PC-3 (cell line): ENCODE measurements at regions not wholly inside any gene's neighbourhood (a gene's known extent, or its start where the extent isn't known, plus 50 kb on each side); places are given as distances from the start of the nearest gene placed in this dataset.

ENCODE experiments used
- ATAC-seq: fragments of 200-7000 bp; cut with Tn5 transposase; 2 replicates; pipeline ENCODE4 v1.9.1; 2020; ENCODE audit warnings: mild to moderate bottlenecking, moderate library complexity
- BruUV-seq: library from RNA; stranded (reverse); fragments of 400-500 nt; replicated peaks from 2 replicates; lab custom pipeline; 2021; lab: Mats Ljungman, UMichigan
- CTCF ChIA-PET: fragments of 300-600 bp; sonication (Branson Sonifier 250); formaldehyde crosslinking; loops from one replicate; lab custom pipeline; 2022; ENCODE audit warnings: antibody characterized with exemption; lab: Charles Lee
- POLR2A ChIA-PET: fragments of 300-600 bp; sonication (Branson Sonifier 250); formaldehyde crosslinking; loops from one replicate; lab custom pipeline; 2022; ENCODE audit warnings: antibody characterized with exemption; ENCODE audit not compliant: unreplicated experiment; lab: Charles Lee
- DNase-seq: peaks from one replicate; pipeline ENCODE4 v3.0.0-alpha.2; 2015
- H2AFZ ChIP-seq: fragments of 300-600 bp; sonication (generic); 2 replicates; pipeline ENCODE4 v1.6.0; 2016; ENCODE audit warnings: antibody characterized with exemption, low read length
- H3F3A ChIP-seq: fragments of 300-600 bp; sonication (generic); one replicate; pipeline ENCODE4 v1.6.0; 2017; ENCODE audit warnings: antibody characterized with exemption, low read length, control low read depth, mild to moderate bottlenecking; ENCODE audit not compliant: unreplicated experiment
- H3K27ac ChIP-seq: fragments of 300-600 bp; sonication (generic); 2 replicates; pipeline ENCODE4 v1.5.1; 2016; ENCODE audit warnings: mild to moderate bottlenecking, low read length
- H3K27me3 ChIP-seq: fragments of 300-600 bp; sonication (generic); 2 replicates; pipeline ENCODE4 v1.6.1; 2016; ENCODE audit warnings: low read length, mixed read lengths
- H3K36me3 ChIP-seq: fragments of 300-600 bp; sonication (generic); 2 replicates; pipeline ENCODE4 v1.6.1; 2016; ENCODE audit warnings: low read depth, mixed run types, low read length, mixed read lengths
- H3K4me1 ChIP-seq: fragments of 300-600 bp; sonication (generic); 2 replicates; pipeline ENCODE4 v1.5.1; 2016; ENCODE audit warnings: low read length; ENCODE audit not compliant: insufficient read depth
- H3K4me2 ChIP-seq: fragments of 300-600 bp; sonication (generic); 2 replicates; pipeline ENCODE4 v1.6.0; 2016; ENCODE audit warnings: low read length
- H3K4me3 ChIP-seq: fragments of 300-600 bp; sonication (generic); 2 replicates; pipeline ENCODE4 v1.5.1; 2016; ENCODE audit warnings: mild to moderate bottlenecking, low read length, mixed read lengths
- H3K79me2 ChIP-seq: fragments of 300-600 bp; sonication (generic); 2 replicates; pipeline ENCODE4 v1.6.1; 2017; ENCODE audit warnings: low read length, mixed read lengths
- H3K9ac ChIP-seq: fragments of 300-600 bp; sonication (generic); 2 replicates; pipeline ENCODE4 v1.6.0; 2016; ENCODE audit warnings: mild to moderate bottlenecking, low read length
- H3K9me2 ChIP-seq: fragments of 300-600 bp; sonication (generic); replicated peaks from 2 replicates; pipeline ENCODE4 v1.6.1; 2016; ENCODE audit warnings: mixed run types, low read length, mixed read lengths
- H3K9me3 ChIP-seq: fragments of 300-600 bp; sonication (generic); 2 replicates; pipeline ENCODE4 v1.6.1; 2016; ENCODE audit warnings: low read length, mixed read lengths
- H4K20me1 ChIP-seq: fragments of 300-600 bp; sonication (generic); 2 replicates; pipeline ENCODE4 v1.6.1; 2016; ENCODE audit warnings: low read length, mixed read lengths
- EZH2 ChIP-seq: fragments of 300-600 bp; sonication (generic); IDR thresholded peaks from one replicate; pipeline ENCODE4 v1.6.1; 2017; ENCODE audit warnings: antibody characterized with exemption, mild to moderate bottlenecking, low read length; ENCODE audit not compliant: unreplicated experiment
- EZH2phosphoT487 ChIP-seq: fragments of 300-600 bp; sonication (generic); IDR thresholded peaks from 2 replicates; pipeline ENCODE4 v1.6.1; 2018; ENCODE audit warnings: mild to moderate bottlenecking, antibody characterized with exemption, low read length, borderline replicate concordance
- intact Hi-C: fragments of 100-400 bp; cut with micrococcal nuclease; formaldehyde crosslinking; loops from 2 replicates; pipeline ENCODE4 v1.9.0; 2023
- TF ChIP-seq, protein P1 (sequence below): fragments of 300-600 bp; sonication (generic); conservative IDR thresholded peaks from 2 replicates; pipeline ENCODE4 v1.5.1; 2017; ENCODE audit warnings: antibody characterized with exemption, low read depth, mild to moderate bottlenecking, low read length

DNA sequence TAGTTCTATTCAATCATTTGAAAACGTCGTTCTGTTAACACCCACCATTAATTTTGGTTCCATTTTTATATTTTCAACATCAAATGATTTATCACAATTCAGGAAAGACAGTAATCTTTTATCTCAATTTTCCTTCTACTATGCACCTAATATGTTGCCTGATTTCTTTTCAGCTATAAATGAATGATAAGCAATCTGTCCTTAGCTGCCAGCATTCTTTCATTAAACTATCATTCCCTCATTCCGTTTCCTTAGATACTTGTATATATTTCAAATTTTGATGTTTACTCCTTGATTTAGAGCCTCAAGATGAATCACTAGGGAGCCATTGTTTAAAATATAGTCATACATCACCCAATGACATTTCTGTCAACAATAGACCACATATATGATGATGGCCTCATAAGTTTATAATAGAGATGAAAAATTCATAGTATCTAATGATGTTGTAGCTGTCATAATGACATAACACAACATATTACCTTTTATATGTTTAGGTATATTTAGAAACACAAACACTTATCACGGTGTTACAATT, 661.7 kb downstream of the IPMK start:
- H4K20me1 ChIP-seq = no peaks in the 10 kb centered on the region
- no peaks in the 10 kb centered on the region for H3K36me3 ChIP-seq
- H3K4me2 ChIP-seq = no peak overlapping the region
- no peak overlapping the region for H3K27ac ChIP-seq
- no peaks in the 10 kb centered on the region for H3K4me1 ChIP-seq
- ATAC-seq (peak; percentile 55), DNase-seq (no peak)
- H3K9me3 ChIP-seq = no peaks in the 10 kb centered on the region
- no peak overlapping the region for H3K9ac ChIP-seq
- intact Hi-C loops = no loop called here
- H3K4me3 ChIP-seq = no peak overlapping the region
- no peaks in the 10 kb centered on the region for H3K27me3 ChIP-seq
- H3F3A ChIP-seq = no peaks in the 10 kb centered on the region
- ChIA-PET POLR2A (no interaction called here), CTCF (interaction anchor here (0.6 kb wide), 1 partner anchor 241 kb away, joined by 3 read pairs; no protein-coding TSS in a partner anchor)
- no peaks in the 10 kb centered on the region for H3K9me2 ChIP-seq
- TF ChIP-seq EZH2phosphoT487 (no peak), EZH2 (no peak)
- TF ChIP-seq, protein P1, sequence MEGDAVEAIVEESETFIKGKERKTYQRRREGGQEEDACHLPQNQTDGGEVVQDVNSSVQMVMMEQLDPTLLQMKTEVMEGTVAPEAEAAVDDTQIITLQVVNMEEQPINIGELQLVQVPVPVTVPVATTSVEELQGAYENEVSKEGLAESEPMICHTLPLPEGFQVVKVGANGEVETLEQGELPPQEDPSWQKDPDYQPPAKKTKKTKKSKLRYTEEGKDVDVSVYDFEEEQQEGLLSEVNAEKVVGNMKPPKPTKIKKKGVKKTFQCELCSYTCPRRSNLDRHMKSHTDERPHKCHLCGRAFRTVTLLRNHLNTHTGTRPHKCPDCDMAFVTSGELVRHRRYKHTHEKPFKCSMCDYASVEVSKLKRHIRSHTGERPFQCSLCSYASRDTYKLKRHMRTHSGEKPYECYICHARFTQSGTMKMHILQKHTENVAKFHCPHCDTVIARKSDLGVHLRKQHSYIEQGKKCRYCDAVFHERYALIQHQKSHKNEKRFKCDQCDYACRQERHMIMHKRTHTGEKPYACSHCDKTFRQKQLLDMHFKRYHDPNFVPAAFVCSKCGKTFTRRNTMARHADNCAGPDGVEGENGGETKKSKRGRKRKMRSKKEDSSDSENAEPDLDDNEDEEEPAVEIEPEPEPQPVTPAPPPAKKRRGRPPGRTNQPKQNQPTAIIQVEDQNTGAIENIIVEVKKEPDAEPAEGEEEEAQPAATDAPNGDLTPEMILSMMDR = no peak
- no TSS peak for BruUV-seq
- H3K79me2 ChIP-seq = no peaks in the 10 kb centered on the region
- no peak overlapping the region for H2AFZ ChIP-seq

DNA sequence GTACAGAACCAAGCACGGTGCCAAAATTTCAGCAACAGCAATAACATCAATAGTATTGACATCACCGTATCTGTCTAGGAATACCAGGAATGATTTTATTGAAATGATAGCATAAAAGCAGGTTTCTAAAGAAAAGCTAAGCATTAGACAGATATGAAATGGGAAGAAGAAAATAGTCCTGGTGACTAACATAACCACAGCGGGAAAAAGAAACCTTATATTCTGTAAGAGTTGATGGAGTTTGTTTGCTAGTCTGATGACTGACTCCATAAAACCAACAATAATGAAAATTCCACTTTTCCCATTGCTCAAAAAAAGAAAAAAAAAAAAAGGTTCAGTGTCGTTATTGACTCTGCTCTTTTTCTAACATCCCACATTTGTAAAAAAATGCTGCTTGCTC, 668.3 kb downstream of the IPMK start:
- ATAC-seq (peak; percentile 99), DNase-seq (peak; percentile 79)
- no peaks in the 10 kb centered on the region for H3F3A ChIP-seq
- intact Hi-C loops = loop anchor here (5.0 kb wide), 3 partner anchors 38 to 248 kb away; no protein-coding TSS in a partner anchor
- H3K79me2 ChIP-seq = no peaks in the 10 kb centered on the region
- H3K4me1 ChIP-seq = peaks cover 12% of the 10 kb centered on the region
- peak overlapping the region; percentile 47; the same call in 1 of the 2 replicates for H2AFZ ChIP-seq
- no peak overlapping the region for H3K9ac ChIP-seq
- TF ChIP-seq EZH2 (no peak), EZH2phosphoT487 (no peak)
- TF ChIP-seq, protein P1 = no peak
- ChIA-PET CTCF (interaction anchor here (0.6 to 1.6 kb wide), 3 partner anchors 57 to 789 kb away, joined by 3 to 5 read pairs (median 5); no protein-coding TSS in a partner anchor), POLR2A (no interaction called here)
- no peak overlapping the region for H3K4me3 ChIP-seq
- no TSS peak for BruUV-seq
- peak overlapping the region; percentile 45 for H3K27ac ChIP-seq
- peak overlapping the region; percentile 18 for H3K4me2 ChIP-seq
- no peaks in the 10 kb centered on the region for H3K36me3 ChIP-seq
- H4K20me1 ChIP-seq = no peaks in the 10 kb centered on the region
- H3K9me3 ChIP-seq = no peaks in the 10 kb centered on the region
- peaks cover 6% of the 10 kb centered on the region; the same call in 1 of the 2 replicates for H3K27me3 ChIP-seq
- H3K9me2 ChIP-seq = no peaks in the 10 kb centered on the region

DNA sequence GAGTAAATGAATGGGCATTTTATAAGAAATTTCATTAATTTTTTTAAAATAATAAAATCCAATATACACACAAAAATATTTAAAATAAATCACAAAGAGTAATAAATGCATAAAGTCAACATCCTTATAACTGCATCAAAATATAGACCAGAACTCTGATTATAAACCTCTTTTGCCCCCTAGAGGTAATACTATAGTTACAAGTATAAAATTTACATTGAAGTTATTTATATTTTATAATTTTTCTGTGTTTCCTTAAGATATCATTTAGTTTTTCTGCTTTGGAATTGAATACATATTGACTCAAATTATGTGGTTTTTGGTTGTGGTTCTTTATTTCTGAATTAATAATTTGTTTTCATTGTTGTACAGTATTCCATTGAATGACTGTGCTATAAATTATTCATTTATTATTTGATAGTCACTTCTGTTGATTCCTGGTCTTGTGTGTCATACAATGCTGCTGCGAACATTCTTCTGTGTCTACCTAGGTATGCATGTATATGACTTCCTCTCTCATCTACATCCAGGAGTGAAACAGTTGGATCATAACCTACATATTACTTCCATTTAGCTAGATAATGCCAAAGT, 673.6 kb downstream of the IPMK start:
- BruUV-seq = no TSS peak
- Histone ChIP-seq H3K79me2 (no peaks in the 10 kb centered on the region), H3K9me3 (no peaks in the 10 kb centered on the region), H3K36me3 (no peaks in the 10 kb centered on the region), H3K9ac (no peak overlapping the region), H3K27ac (no peak overlapping the region), H3K4me1 (peaks cover 3% of the 10 kb centered on the region), H4K20me1 (no peaks in the 10 kb centered on the region), H3K4me2 (no peak overlapping the region), H3K4me3 (no peak overlapping the region), H3K27me3 (peaks cover 6% of the 10 kb centered on the region; the same call in 1 of the 2 replicates), H3F3A (no peaks in the 10 kb centered on the region), H2AFZ (no peak overlapping the region), H3K9me2 (no peaks in the 10 kb centered on the region)
- ChIA-PET CTCF (interaction anchor here (0.6 kb wide), 1 partner anchor 17 kb away, joined by 3 read pairs; no protein-coding TSS in a partner anchor), POLR2A (no interaction called here)
- intact Hi-C loops = loop anchor here (1.0 kb wide), 1 partner anchor 255 kb away; no protein-coding TSS in a partner anchor
- ATAC-seq = no peak
- peak; percentile 28 for DNase-seq
- TF ChIP-seq, protein P1 = peak; percentile 48
- no peak for TF ChIP-seq EZH2phosphoT487
